Thyroid gland (tissue), 4 donors: ENCODE measurements at regions not wholly inside any gene's neighbourhood (a gene's known extent, or its start where the extent isn't known, plus 50 kb on each side); places are given as distances from the start of the nearest gene placed in this dataset.

Experiments
- CTCF ChIP-seq, 6 experiments: fragments of 200-600 bp in 3 of 6; fragments of 450-650 bp in 3 of 6; sonication (generic) in 3 of 6; IDR thresholded peaks; one replicate each; pipeline ENCODE4 v1.5.1; 2016 to 2019; ENCODE audit warnings: antibody characterized with exemption in 6 of 6, mild to moderate bottlenecking in 2 of 6, inconsistent platforms in 1 of 6, moderate library complexity in 1 of 6
- POLR2A ChIP-seq, 2 donors: fragments of 450-650 bp; IDR thresholded peaks; one replicate each; pipeline ENCODE4 v1.6.1; 2017; ENCODE audit warnings: antibody characterized with exemption in 2 of 2, mild to moderate bottlenecking in 2 of 2, moderate library complexity in 1 of 2

- TF ChIP-seq CTCF (IDR thresholded peaks at IDR 0.05): no peak
- TF ChIP-seq POLR2A (IDR thresholded peaks at IDR 0.05): no peak
Observed at GRCh38 chr4:123974386-123975149, 578.0 kb downstream of the SPRY1 start.
